Mesothelial cell of epicardium (in vitro differentiated cells): ENCODE measurements at regions not wholly inside any gene's neighbourhood (a gene's known extent, or its start where the extent isn't known, plus 50 kb on each side); places are given as distances from the start of the nearest gene placed in this dataset.

Experiments used
- DNase-seq, 2 experiments: peaks; one replicate each; pipeline ENCODE4 v3.0.0; 2021; ENCODE audit warnings: low spot score in 2 of 2; ENCODE audit not compliant: unreplicated experiment in 2 of 2
- H3K27ac Mint-ChIP-seq: 2 replicates; pipeline ENCODE4 v1.8.0; 2021; ENCODE audit warnings: mixed read lengths
- H3K27me3 Mint-ChIP-seq: 2 replicates; pipeline ENCODE4 v1.8.0; 2021; ENCODE audit warnings: low read depth, mixed read lengths
- H3K36me3 Mint-ChIP-seq: 2 replicates; pipeline ENCODE4 v1.8.0; 2021; ENCODE audit warnings: mixed read lengths
- H3K4me1 Mint-ChIP-seq: 2 replicates; pipeline ENCODE4 v1.8.0; 2021; ENCODE audit warnings: mixed read lengths
- H3K4me3 Mint-ChIP-seq: 2 replicates; pipeline ENCODE4 v1.8.0; 2021; ENCODE audit warnings: mild to moderate bottlenecking, moderate library complexity, mixed read lengths
- H3K9me3 Mint-ChIP-seq: 2 replicates; pipeline ENCODE4 v1.8.0; 2021; ENCODE audit warnings: mixed read lengths
- CTCF ChIP-seq: fragments of 200-600 bp; sonication (generic); IDR thresholded peaks from one replicate; pipeline ENCODE4 v1.5.0; 2021; ENCODE audit warnings: antibody characterized with exemption; ENCODE audit not compliant: unreplicated experiment

- peaks cover 1% of the 10 kb centered on the region for H3K9me3 Mint-ChIP-seq
- DNase-seq, result no peak
- H3K27me3 Mint-ChIP-seq, result peaks cover 6% of the 10 kb centered on the region
- H3K27ac Mint-ChIP-seq, result peak overlapping the region; percentile 36
- peaks cover 22% of the 10 kb centered on the region for H3K4me1 Mint-ChIP-seq
- no peaks in the 10 kb centered on the region for H3K36me3 Mint-ChIP-seq
- H3K4me3 Mint-ChIP-seq, result no peak overlapping the region
- TF ChIP-seq CTCF, result no peak
Observed at GRCh38 chr7:54810401-54810800, 51.4 kb upstream of the SEC61G start.

- no peak for TF ChIP-seq CTCF
- no peak for DNase-seq
- Mint-ChIP-seq H3K4me3 (peak overlapping the region; percentile 20), H3K27me3 (peaks cover 4% of the 10 kb centered on the region), H3K4me1 (peaks cover 22% of the 10 kb centered on the region), H3K9me3 (peaks cover 9% of the 10 kb centered on the region), H3K27ac (peak overlapping the region; percentile 90), H3K36me3 (no peaks in the 10 kb centered on the region)
Observed at GRCh38 chr7:54811041-54811845, 52.2 kb upstream of the SEC61G start.

GRCh38 chr7:54811846-54812254, 52.8 kb upstream of the SEC61G start:
- Mint-ChIP-seq H3K4me3 (peak overlapping the region; percentile 20), H3K27ac (peak overlapping the region; percentile 90), H3K27me3 (no peaks in the 10 kb centered on the region), H3K9me3 (peaks cover 16% of the 10 kb centered on the region), H3K4me1 (peaks cover 22% of the 10 kb centered on the region), H3K36me3 (no peaks in the 10 kb centered on the region)
- DNase-seq, result no peak
- no peak for TF ChIP-seq CTCF

GRCh38 chr7:54812756-54813322, 53.8 kb upstream of the SEC61G start:
- no peak overlapping the region for H3K27ac Mint-ChIP-seq
- peaks cover 26% of the 10 kb centered on the region for H3K4me1 Mint-ChIP-seq

GRCh38 chr7:54813398-54813797, 54.4 kb upstream of the SEC61G start:
- peaks cover 26% of the 10 kb centered on the region for H3K4me1 Mint-ChIP-seq
- peaks cover 17% of the 10 kb centered on the region for H3K9me3 Mint-ChIP-seq
- H3K27me3 Mint-ChIP-seq, result no peaks in the 10 kb centered on the region
- no peak for TF ChIP-seq CTCF
- H3K4me3 Mint-ChIP-seq, result no peak overlapping the region
- H3K36me3 Mint-ChIP-seq, result no peaks in the 10 kb centered on the region
- no peak for DNase-seq
- H3K27ac Mint-ChIP-seq, result no peak overlapping the region

More at GRCh38 chr7:54812756-54813322, 53.8 kb upstream of the SEC61G start:
- H3K27me3 Mint-ChIP-seq, result no peaks in the 10 kb centered on the region
- no peaks in the 10 kb centered on the region for H3K36me3 Mint-ChIP-seq
- H3K9me3 Mint-ChIP-seq, result peaks cover 17% of the 10 kb centered on the region
- no peak for TF ChIP-seq CTCF
- H3K4me3 Mint-ChIP-seq, result no peak overlapping the region
- no peak for DNase-seq
